Upper lobe of left lung (tissue), 6 donors: ENCODE measurements at regions not wholly inside any gene's neighbourhood (a gene's known extent, or its start where the extent isn't known, plus 50 kb on each side); places are given as distances from the start of the nearest gene placed in this dataset.
A peak's percentile ranks its signal among the peaks of the same experiment; 100 is the strongest.

Experiments used
- ATAC-seq, 2 donors: fragments of 200-7000 bp; cut with Tn5 transposase; one replicate each; pipeline ENCODE4 v1.9.1; 2022; ENCODE audit warnings: mild to moderate bottlenecking in 2 of 2, moderate library complexity in 2 of 2; ENCODE audit not compliant: low FRiP score in 2 of 2
- DNase-seq, 2 donors: peaks; one replicate each; pipeline ENCODE4 v3.0.0-alpha.2; 2019 to 2020
- H3K27ac ChIP-seq, 4 donors: fragments of 200-600 bp; sonication (generic); one replicate each; pipeline ENCODE4 v1.5.1; 2016 to 2019
- H3K27me3 ChIP-seq, 4 donors: fragments of 200-600 bp; sonication (generic); one replicate each; pipeline ENCODE4 v1.5.1; 2017 to 2019
- H3K36me3 ChIP-seq, 4 donors: fragments of 200-600 bp; sonication (generic); one replicate each; pipeline ENCODE4 v1.5.1; 2016 to 2019
- H3K4me1 ChIP-seq, 4 donors: fragments of 200-600 bp; sonication (generic); one replicate each; pipeline ENCODE4 v1.5.1; 2018 to 2019
- H3K4me3 ChIP-seq, 4 donors: fragments of 200-600 bp; sonication (generic); one replicate each; pipeline ENCODE4 v1.5.1; 2017 to 2019; ENCODE audit warnings: mild to moderate bottlenecking in 2 of 4, moderate library complexity in 1 of 4
- H3K9me3 ChIP-seq, 4 donors: fragments of 200-600 bp; sonication (generic); one replicate each; pipeline ENCODE4 v1.5.1; 2018 to 2019
- CTCF ChIP-seq, 6 experiments: fragments of 450-650 bp in 4 of 6; fragments of 200-600 bp in 2 of 6; sonication (generic) in 2 of 6; IDR thresholded peaks; one replicate each; pipeline ENCODE4 v1.5.1; 2016 to 2019; ENCODE audit warnings: antibody characterized with exemption in 6 of 6
- EP300 ChIP-seq, 4 donors: sonication (generic); formaldehyde crosslinking; IDR thresholded peaks; one replicate each; pipeline ENCODE4 v1.5.1; 2017; ENCODE audit warnings: antibody characterized with exemption in 4 of 4, control low read depth in 2 of 4
- POLR2A ChIP-seq, 4 donors: fragments of 450-650 bp; IDR thresholded peaks; one replicate each; pipeline ENCODE4 v1.5.1; 2016 to 2017; ENCODE audit warnings: antibody characterized with exemption in 4 of 4, mild to moderate bottlenecking in 2 of 4
- POLR2AphosphoS5 ChIP-seq, 2 donors: sonication (generic); formaldehyde crosslinking; IDR thresholded peaks; one replicate each; pipeline ENCODE4 v1.5.1; 2017; ENCODE audit warnings: antibody characterized with exemption in 2 of 2
- WGBS, 2 donors: methylation state at CpG; one replicate each; pipeline ENCODE4 v1.1.5; 2017 to 2018; 5-methylcytosine and 5-hydroxymethylcytosine counted together
- donor health status: DM: no; HTN: no; CAD: no; lungs with moderate emphysema.
- donor health status: DM: no; HTN: yes; CAD: no; lungs with severe emphysema.

GRCh38 chr7:104962781-104963180, 51.2 kb upstream of the KMT2E start:
- H3K4me1 ChIP-seq = peaks cover 13 to 52% (median 42%) of the 10 kb centered on the region in 4 donors
- WGBS, 2 donors = 54 to 80% methylated on average over 3 of the region's 3 CpGs
- ATAC-seq = no peak
- H3K27ac ChIP-seq = peak overlapping the region in 3 of 4 donors; percentile 68 to 76 (median 75)
- no peaks in the 10 kb centered on the region for H3K36me3 ChIP-seq
- no peak for TF ChIP-seq EP300 (IDR thresholded peaks at IDR 0.05)
- TF ChIP-seq POLR2A (IDR thresholded peaks at IDR 0.05) = no peak
- TF ChIP-seq POLR2AphosphoS5 (IDR thresholded peaks at IDR 0.05) = no peak
- no peak for TF ChIP-seq CTCF (IDR thresholded peaks at IDR 0.05)
- no peak for DNase-seq
- no peaks in the 10 kb centered on the region for H3K9me3 ChIP-seq
- no peaks in the 10 kb centered on the region for H3K27me3 ChIP-seq
- H3K4me3 ChIP-seq = no peak overlapping the region

DNA sequence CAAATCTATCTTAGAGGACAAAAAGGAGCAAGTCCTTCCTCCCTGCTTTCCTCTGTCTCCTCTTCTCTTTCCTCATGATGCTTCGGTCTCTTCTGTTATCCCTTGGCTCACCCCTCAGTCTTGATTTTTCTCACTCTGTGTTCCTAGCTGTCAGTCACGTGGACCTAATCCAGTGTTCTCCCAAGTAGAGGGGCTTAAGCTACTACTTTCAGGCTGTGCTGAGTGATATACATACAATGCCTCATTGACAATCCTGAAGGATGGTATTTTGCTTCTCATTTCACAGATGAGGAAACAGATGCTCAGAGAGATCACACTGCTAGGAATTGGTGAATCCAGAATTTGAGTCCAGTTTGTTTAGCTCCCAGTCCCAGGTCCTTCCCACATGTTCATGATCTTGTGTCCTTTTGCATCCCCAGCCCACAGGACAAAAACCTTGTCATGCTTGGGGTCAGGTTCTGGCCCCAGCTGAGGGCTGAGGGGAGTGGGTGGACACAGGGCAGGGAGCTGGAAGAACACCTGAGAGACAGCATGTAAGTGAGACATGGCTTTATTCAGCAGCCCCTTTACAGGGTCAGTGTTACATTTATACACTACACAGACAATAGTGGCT, 50.5 kb upstream of the KMT2E start:
- no peak for ATAC-seq
- Histone ChIP-seq H3K9me3 (no peaks in the 10 kb centered on the region), H3K27ac (peak overlapping the region in 2 of 4 donors; percentile 15 to 75), H3K4me1 (peaks cover 13 to 47% (median 39%) of the 10 kb centered on the region in 4 donors), H3K27me3 (no peaks in the 10 kb centered on the region), H3K36me3 (no peaks in the 10 kb centered on the region), H3K4me3 (no peak overlapping the region)
- TF ChIP-seq POLR2AphosphoS5 (IDR thresholded peaks at IDR 0.05) (no peak), CTCF (IDR thresholded peaks at IDR 0.05) (no peak)
- 68 to 84% methylated on average over 2 of the region's 2 CpGs for WGBS, 2 donors
- DNase-seq = no peak

GRCh38 chr7:104963991-104964385, 50.0 kb upstream of the KMT2E start:
- peak in 1 of 2 donors; percentile 37 for DNase-seq
- Histone ChIP-seq H3K9me3 (no peaks in the 10 kb centered on the region), H3K4me3 (no peak overlapping the region), H3K27ac (peak overlapping the region in 1 of 4 donors; percentile 75), H3K27me3 (no peaks in the 10 kb centered on the region), H3K4me1 (peaks cover 16 to 44% (median 40%) of the 10 kb centered on the region in 4 donors), H3K36me3 (no peaks in the 10 kb centered on the region)
- no peak for TF ChIP-seq POLR2A (IDR thresholded peaks at IDR 0.05)
- no peak for TF ChIP-seq EP300 (IDR thresholded peaks at IDR 0.05)
- TF ChIP-seq CTCF (IDR thresholded peaks at IDR 0.05) = no peak
- TF ChIP-seq POLR2AphosphoS5 (IDR thresholded peaks at IDR 0.05) = peak in 1 of 2 donors; percentile 47
- WGBS, 2 donors = 58 to 95% methylated on average over 1 to 3 of the region's 3 CpGs
- no peak for ATAC-seq
